ENCODE measurements at regions not wholly inside any gene's neighbourhood (a gene's known extent, or its start where the extent isn't known, plus 50 kb on each side); places are given as distances from the start of the nearest gene placed in this dataset.

- Mint-ChIP-seq H3K4me1 (no peaks in the 10 kb centered on the region), H3K36me3 (ENCODE audit: low read depth) (no peaks in the 10 kb centered on the region), H3K4me3 (no peak overlapping the region), H3K27me3 (ENCODE audit: insufficient read depth, low read depth, poor library complexity) (no peaks in the 10 kb centered on the region), H3K27ac (no peak overlapping the region), H3K9me3 (no peaks in the 10 kb centered on the region)
- Histone ChIP-seq H4K20me1 (replicated peaks; ENCODE audit: insufficient read depth) (no peaks in the 10 kb centered on the region; the same call in 1 of the 2 replicates), H3K4me3 (no peak overlapping the region), H3K27ac (ENCODE audit: low read depth) (no peak overlapping the region), H2AFZ (no peak overlapping the region), H3K36me3 (ENCODE audit: insufficient read depth) (no peaks in the 10 kb centered on the region), H3K9me2 (ENCODE audit: insufficient read depth) (no peaks in the 10 kb centered on the region), H3K4me1 (ENCODE audit: insufficient read depth) (no peaks in the 10 kb centered on the region), H3F3A (replicated peaks; ENCODE audit: low read depth) (no peaks in the 10 kb centered on the region), H3K79me2 (replicated peaks; ENCODE audit: insufficient read depth) (no peaks in the 10 kb centered on the region), H3K4me2 (no peak overlapping the region), H3K27me3 (ENCODE audit: insufficient read depth) (no peaks in the 10 kb centered on the region)
- TF ChIP-seq, protein P1, sequence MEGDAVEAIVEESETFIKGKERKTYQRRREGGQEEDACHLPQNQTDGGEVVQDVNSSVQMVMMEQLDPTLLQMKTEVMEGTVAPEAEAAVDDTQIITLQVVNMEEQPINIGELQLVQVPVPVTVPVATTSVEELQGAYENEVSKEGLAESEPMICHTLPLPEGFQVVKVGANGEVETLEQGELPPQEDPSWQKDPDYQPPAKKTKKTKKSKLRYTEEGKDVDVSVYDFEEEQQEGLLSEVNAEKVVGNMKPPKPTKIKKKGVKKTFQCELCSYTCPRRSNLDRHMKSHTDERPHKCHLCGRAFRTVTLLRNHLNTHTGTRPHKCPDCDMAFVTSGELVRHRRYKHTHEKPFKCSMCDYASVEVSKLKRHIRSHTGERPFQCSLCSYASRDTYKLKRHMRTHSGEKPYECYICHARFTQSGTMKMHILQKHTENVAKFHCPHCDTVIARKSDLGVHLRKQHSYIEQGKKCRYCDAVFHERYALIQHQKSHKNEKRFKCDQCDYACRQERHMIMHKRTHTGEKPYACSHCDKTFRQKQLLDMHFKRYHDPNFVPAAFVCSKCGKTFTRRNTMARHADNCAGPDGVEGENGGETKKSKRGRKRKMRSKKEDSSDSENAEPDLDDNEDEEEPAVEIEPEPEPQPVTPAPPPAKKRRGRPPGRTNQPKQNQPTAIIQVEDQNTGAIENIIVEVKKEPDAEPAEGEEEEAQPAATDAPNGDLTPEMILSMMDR (conservative IDR thresholded peaks at IDR 0.05; ENCODE audit: low read depth in 2 of 2) = no peak
- no peak for TF ChIP-seq EZH2 (IDR thresholded peaks at IDR 0.05; ENCODE audit: low read depth, unreplicated experiment)
- TF ChIP-seq REST (IDR thresholded peaks at IDR 0.05; ENCODE audit: unreplicated experiment) = no peak
- TF ChIP-seq CREB1 (CRISPR knock-in tag; IDR thresholded peaks at IDR 0.05; ENCODE audit: low read depth) = no peak
- no peak for TF ChIP-seq JUNB (IDR thresholded peaks at IDR 0.05; ENCODE audit: unreplicated experiment)
- TF ChIP-seq ZNF462 (CRISPR knock-in tag; IDR thresholded peaks at IDR 0.05) = no peak
- TF ChIP-seq ZNF331 (CRISPR knock-in tag; IDR thresholded peaks at IDR 0.05; ENCODE audit: low read depth) = no peak
- no peak for TF ChIP-seq POLR2AphosphoS5 (IDR thresholded peaks at IDR 0.05; ENCODE audit: low read depth)
- no peak for TF ChIP-seq ETS1 (IDR thresholded peaks at IDR 0.05)
- no peak for TF ChIP-seq ZNF114 (CRISPR knock-in tag; IDR thresholded peaks at IDR 0.05)
- TF ChIP-seq EZH2phosphoT487 (IDR thresholded peaks at IDR 0.05; ENCODE audit: unreplicated experiment) = no peak
- TF ChIP-seq STAT1 (IDR thresholded peaks at IDR 0.05; ENCODE audit: unreplicated experiment) = no peak
- no peak for TF ChIP-seq NANOG (IDR thresholded peaks at IDR 0.05; ENCODE audit: borderline replicate concordance)
- DNase-seq (ENCODE audit: low spot score) (no peak), ATAC-seq (no peak)
Observed at GRCh38 chr16:79540825-79541595, 59.5 kb downstream of the MAF start.
